ENCODE measurements at regions not wholly inside any gene's neighbourhood (a gene's known extent, or its start where the extent isn't known, plus 50 kb on each side); places are given as distances from the start of the nearest gene placed in this dataset.

- no peak overlapping the region for H3K4me3 Mint-ChIP-seq
- peaks cover 11% of the 10 kb centered on the region for H3K27me3 Mint-ChIP-seq
- peaks cover 3% of the 10 kb centered on the region for H3K9me3 Mint-ChIP-seq
- no peaks in the 10 kb centered on the region for H3K36me3 Mint-ChIP-seq (ENCODE audit: low read depth)
- no peak overlapping the region for H3K27ac Mint-ChIP-seq
- peaks cover 4% of the 10 kb centered on the region for H3K4me1 Mint-ChIP-seq
- ATAC-seq (replicated peaks) = no peak
Observed at GRCh38 chr11:134524201-134524600, 112.2 kb upstream of the B3GAT1 start.

DNA sequence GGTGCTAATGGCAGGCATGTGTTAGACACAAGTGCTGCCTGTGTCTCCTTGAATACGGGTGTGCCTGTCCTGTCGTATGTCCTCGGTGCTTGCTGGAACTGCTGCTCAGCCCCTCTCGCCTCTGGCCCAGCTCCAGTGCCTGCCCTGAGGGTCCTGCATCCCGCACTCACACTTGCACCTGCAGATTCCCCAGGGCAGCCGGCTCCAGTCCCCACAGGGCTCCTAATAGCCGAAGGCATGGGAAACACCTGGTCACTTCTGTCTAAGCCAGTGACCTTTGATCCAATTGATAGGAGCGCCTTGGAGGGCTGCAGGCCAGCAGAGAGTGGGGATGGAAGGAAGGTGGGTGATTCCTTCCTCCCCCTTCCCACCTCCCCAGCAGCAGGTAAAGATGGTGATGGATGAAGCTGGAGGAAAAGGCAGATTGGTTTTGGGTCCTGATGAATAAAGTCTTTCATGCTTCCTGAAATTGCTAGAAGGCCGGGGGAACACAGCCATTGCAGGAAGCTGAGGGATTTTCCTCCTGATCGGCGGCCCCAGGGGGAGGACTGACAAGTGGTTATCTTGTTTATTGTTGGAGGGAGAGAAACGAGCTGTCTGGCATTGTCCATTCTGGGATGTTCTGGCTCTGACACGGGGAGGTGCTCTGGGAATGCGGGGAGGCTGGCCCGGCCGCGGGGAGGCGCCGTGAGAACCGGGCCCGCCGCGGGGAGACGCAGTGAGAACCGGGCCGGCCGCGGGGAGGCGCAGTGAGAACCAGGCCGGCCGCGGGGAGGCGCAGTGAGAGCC lies 110.9 kb upstream of the B3GAT1 start:
- Mint-ChIP-seq H3K4me1 (peaks cover 4% of the 10 kb centered on the region), H3K27ac (no peak overlapping the region), H3K4me3 (no peak overlapping the region), H3K36me3 (ENCODE audit: low read depth) (no peaks in the 10 kb centered on the region), H3K27me3 (peaks cover 11% of the 10 kb centered on the region), H3K9me3 (peaks cover 3% of the 10 kb centered on the region)
- no peak for ATAC-seq (replicated peaks)

DNA sequence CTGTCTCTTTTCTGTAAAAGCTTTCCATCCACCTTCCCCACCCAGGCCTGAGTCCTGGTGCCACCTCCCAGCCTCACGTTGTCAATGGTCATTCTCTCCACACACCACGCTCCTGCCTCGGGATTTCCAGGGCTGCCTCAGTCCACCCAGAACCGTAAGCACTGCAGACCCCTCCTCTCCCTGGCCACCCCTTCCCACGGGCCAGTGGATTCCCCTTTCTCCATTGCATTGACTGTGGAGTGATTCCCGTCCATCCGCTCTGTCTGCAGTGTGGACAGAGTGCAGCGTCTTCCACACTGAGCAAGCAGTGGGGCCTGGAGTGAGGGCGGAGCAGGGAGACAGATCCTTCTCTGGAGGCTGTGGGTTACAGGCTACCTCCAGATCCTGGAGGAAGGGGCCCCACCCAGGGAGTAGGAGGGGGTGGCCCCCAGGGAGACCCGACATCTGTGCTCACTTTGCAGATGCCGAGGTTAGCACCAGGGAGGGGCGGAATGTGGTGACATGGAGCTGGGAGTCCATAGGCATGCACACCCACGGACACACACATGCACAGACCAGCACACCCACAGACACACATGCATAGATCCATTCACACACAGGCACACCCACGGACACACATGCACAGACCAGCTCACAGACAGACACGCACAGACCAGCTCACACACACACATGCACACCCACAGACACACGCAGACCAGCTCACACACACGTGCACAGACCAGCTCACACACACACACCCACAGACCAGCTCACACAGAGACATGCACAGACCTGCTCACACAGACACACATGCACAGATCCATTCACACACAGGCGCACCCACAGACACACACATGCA lies 109.6 kb upstream of the B3GAT1 start:
- Mint-ChIP-seq H3K4me3 (no peak overlapping the region), H3K36me3 (ENCODE audit: low read depth) (no peaks in the 10 kb centered on the region), H3K27ac (no peak overlapping the region), H3K9me3 (peaks cover 3% of the 10 kb centered on the region), H3K27me3 (peaks cover 11% of the 10 kb centered on the region), H3K4me1 (peaks cover 4% of the 10 kb centered on the region)
- ATAC-seq (replicated peaks) = no peak

- no peak overlapping the region for H3K4me3 Mint-ChIP-seq
- ATAC-seq (replicated peaks) = no peak
Observed at GRCh38 chr11:134521001-134521400, 109.0 kb upstream of the B3GAT1 start.

GRCh38 chr11:134519788-134520187 lies 107.7 kb upstream of the B3GAT1 start:
- Mint-ChIP-seq H3K9me3 (peaks cover 3% of the 10 kb centered on the region), H3K27me3 (peaks cover 11% of the 10 kb centered on the region), H3K27ac (no peak overlapping the region), H3K36me3 (ENCODE audit: low read depth) (no peaks in the 10 kb centered on the region), H3K4me1 (peaks cover 4% of the 10 kb centered on the region), H3K4me3 (no peak overlapping the region)
- ATAC-seq (replicated peaks) = no peak

More at GRCh38 chr11:134521001-134521400, 109.0 kb upstream of the B3GAT1 start:
- peaks cover 4% of the 10 kb centered on the region for H3K4me1 Mint-ChIP-seq
- H3K27me3 Mint-ChIP-seq = peaks cover 11% of the 10 kb centered on the region
- no peaks in the 10 kb centered on the region for H3K36me3 Mint-ChIP-seq (ENCODE audit: low read depth)
- no peak overlapping the region for H3K27ac Mint-ChIP-seq
- peaks cover 3% of the 10 kb centered on the region for H3K9me3 Mint-ChIP-seq

DNA sequence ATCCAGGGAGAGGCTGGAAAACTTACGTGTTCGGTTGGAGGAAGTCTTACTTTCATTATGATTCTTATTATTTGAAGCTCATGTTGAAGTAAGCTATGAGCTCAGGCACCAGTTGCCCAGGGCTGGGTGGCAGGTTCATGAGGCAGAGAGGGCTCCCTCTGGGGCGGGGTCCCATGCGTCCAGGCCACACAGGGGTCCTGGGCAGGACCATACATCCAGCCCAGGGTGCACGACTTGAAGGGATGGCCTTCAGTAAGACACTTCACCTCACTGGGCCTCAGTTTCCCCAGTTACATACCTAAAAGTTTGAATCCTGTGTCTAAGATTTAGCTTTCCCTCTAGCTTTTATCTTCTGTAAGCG lies 107.3 kb upstream of the B3GAT1 start:
- Mint-ChIP-seq H3K9me3 (peaks cover under 1% of the 10 kb centered on the region), H3K4me3 (no peak overlapping the region), H3K27me3 (peaks cover 14% of the 10 kb centered on the region), H3K27ac (no peak overlapping the region), H3K4me1 (peaks cover 4% of the 10 kb centered on the region), H3K36me3 (ENCODE audit: low read depth) (no peaks in the 10 kb centered on the region)
- ATAC-seq (replicated peaks) = no peak

DNA sequence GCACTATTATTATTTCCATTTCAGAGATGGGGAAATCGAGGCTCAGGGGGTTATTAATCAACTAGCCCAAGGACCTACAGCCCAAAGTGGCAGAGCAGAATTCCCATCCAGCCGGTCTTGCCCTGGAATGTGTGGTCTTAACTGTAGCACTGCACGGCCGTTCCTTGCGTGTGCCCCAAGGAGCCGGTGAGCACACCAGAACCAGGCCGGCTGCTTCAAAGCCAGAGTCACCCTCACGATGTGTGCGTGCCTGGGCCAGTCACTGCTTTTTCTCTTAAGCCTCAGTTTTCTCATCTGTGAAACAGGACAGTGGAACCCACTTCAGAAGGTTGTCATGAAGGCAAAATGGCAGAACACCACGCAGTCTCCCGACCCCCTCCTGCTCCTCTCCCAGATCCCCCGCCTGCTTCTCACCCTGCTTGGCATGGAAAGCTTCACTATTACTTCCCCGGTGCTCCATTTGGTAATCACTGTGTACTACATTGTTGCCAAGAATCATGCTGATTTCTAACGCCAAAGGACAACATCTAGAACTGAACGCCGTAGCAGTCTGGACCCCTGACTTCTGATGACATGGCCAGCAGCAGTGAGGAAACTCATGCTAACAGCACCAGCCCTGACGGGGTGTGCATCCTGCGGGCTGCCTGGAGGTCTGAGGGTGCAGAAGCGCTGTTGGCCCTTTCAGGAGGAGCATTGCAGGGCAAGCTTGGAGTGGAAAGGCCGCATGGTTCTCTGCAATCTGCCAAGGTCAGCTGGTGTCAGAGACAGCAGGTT lies 106.8 kb upstream of the B3GAT1 start:
- peaks cover 4% of the 10 kb centered on the region for H3K4me1 Mint-ChIP-seq
- H3K4me3 Mint-ChIP-seq = no peak overlapping the region
- no peak for ATAC-seq (replicated peaks)

GRCh38 chr11:134517621-134518293 lies 105.7 kb upstream of the B3GAT1 start:
- no peaks in the 10 kb centered on the region for H3K9me3 Mint-ChIP-seq
- H3K36me3 Mint-ChIP-seq (ENCODE audit: low read depth) = no peaks in the 10 kb centered on the region
- H3K4me3 Mint-ChIP-seq = no peak overlapping the region
- peaks cover 14% of the 10 kb centered on the region for H3K27me3 Mint-ChIP-seq
- no peak overlapping the region for H3K27ac Mint-ChIP-seq
- H3K4me1 Mint-ChIP-seq = peaks cover 4% of the 10 kb centered on the region
- ATAC-seq (replicated peaks) = no peak

More for the DNA sequence above, 106.8 kb upstream of the B3GAT1 start:
- Mint-ChIP-seq H3K27ac (no peak overlapping the region), H3K9me3 (no peaks in the 10 kb centered on the region), H3K36me3 (ENCODE audit: low read depth) (no peaks in the 10 kb centered on the region), H3K27me3 (peaks cover 14% of the 10 kb centered on the region)

GRCh38 chr11:134517115-134517514 lies 105.1 kb upstream of the B3GAT1 start:
- peaks cover 11% of the 10 kb centered on the region for H3K27me3 Mint-ChIP-seq
- H3K27ac Mint-ChIP-seq = no peak overlapping the region
- H3K9me3 Mint-ChIP-seq = no peaks in the 10 kb centered on the region
- H3K4me1 Mint-ChIP-seq = peaks cover under 1% of the 10 kb centered on the region
- no peaks in the 10 kb centered on the region for H3K36me3 Mint-ChIP-seq (ENCODE audit: low read depth)
- no peak for ATAC-seq (replicated peaks)
- H3K4me3 Mint-ChIP-seq = no peak overlapping the region

DNA sequence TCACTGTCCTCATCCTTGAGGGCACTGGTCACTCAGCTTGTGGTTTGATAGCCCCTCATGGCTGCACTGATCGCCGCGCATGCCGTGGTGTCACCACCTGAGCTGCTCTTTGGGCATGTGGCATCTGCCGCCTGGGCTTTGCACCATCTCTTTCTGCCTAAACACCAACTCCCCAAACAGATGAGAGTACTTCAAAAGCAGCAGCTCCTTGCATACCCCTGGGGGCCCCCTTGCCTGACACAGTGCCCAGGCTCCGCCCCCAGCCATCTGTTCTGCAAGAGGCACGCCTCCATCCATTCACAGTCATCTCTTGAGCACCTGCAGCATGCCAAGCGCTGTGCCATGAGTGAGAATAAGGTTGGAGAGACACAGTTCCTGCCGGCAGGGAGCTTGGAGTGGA lies 104.5 kb upstream of the B3GAT1 start:
- H3K9me3 Mint-ChIP-seq = no peaks in the 10 kb centered on the region

GRCh38 chr11:134515081-134515960 lies 103.3 kb upstream of the B3GAT1 start:
- H3K27me3 Mint-ChIP-seq = peaks cover 10% of the 10 kb centered on the region
- H3K4me3 Mint-ChIP-seq = no peak overlapping the region
- no peak for ATAC-seq (replicated peaks)
- no peaks in the 10 kb centered on the region for H3K36me3 Mint-ChIP-seq (ENCODE audit: low read depth)
- H3K27ac Mint-ChIP-seq = no peak overlapping the region
- H3K4me1 Mint-ChIP-seq = no peaks in the 10 kb centered on the region
- no peaks in the 10 kb centered on the region for H3K9me3 Mint-ChIP-seq

More for the DNA sequence above, 104.5 kb upstream of the B3GAT1 start:
- no peak overlapping the region for H3K4me3 Mint-ChIP-seq
- no peak for ATAC-seq (replicated peaks)
- no peak overlapping the region for H3K27ac Mint-ChIP-seq
- H3K4me1 Mint-ChIP-seq = no peaks in the 10 kb centered on the region
- no peaks in the 10 kb centered on the region for H3K36me3 Mint-ChIP-seq (ENCODE audit: low read depth)
- H3K27me3 Mint-ChIP-seq = peaks cover 13% of the 10 kb centered on the region

GRCh38 chr11:134514354-134514951 lies 102.4 kb upstream of the B3GAT1 start:
- peak; percentile 14 for ATAC-seq (replicated peaks)
- Mint-ChIP-seq H3K4me3 (no peak overlapping the region), H3K9me3 (no peaks in the 10 kb centered on the region), H3K27ac (no peak overlapping the region), H3K36me3 (ENCODE audit: low read depth) (no peaks in the 10 kb centered on the region), H3K27me3 (peaks cover 6% of the 10 kb centered on the region), H3K4me1 (no peaks in the 10 kb centered on the region)

DNA sequence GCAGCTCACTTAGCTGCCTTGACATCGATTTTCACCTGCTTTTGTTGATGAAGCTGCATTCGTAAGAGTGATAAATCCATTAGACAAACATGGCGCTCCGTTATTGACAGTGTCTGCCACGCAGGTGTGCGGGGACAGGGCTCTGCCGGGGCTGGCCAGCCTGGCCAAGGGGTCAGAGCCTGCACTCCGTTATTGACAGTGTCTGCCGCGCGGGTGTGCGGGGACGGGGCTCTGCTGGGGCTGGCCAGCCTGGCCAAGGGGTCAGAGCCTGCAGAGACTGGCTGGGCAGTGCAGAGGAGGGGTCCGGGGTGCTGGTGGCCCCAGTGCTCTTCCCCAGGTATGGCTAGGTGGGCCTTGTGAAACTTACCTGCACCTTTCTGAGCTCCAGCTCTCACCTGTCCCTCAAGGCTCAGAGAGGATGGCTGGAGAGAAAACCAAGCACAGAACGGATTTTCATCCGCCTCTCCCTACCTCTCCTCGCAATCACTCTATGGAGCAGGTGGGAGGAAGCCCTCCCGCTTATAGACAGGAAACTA lies 101.6 kb upstream of the B3GAT1 start:
- Mint-ChIP-seq H3K27me3 (peaks cover 6% of the 10 kb centered on the region), H3K36me3 (ENCODE audit: low read depth) (no peaks in the 10 kb centered on the region), H3K27ac (no peak overlapping the region), H3K9me3 (no peaks in the 10 kb centered on the region), H3K4me1 (no peaks in the 10 kb centered on the region), H3K4me3 (no peak overlapping the region)
- ATAC-seq (replicated peaks) = no peak
